ENCODE measurements at regions not wholly inside any gene's neighbourhood (a gene's known extent, or its start where the extent isn't known, plus 50 kb on each side); places are given as distances from the start of the nearest gene placed in this dataset.

DNA sequence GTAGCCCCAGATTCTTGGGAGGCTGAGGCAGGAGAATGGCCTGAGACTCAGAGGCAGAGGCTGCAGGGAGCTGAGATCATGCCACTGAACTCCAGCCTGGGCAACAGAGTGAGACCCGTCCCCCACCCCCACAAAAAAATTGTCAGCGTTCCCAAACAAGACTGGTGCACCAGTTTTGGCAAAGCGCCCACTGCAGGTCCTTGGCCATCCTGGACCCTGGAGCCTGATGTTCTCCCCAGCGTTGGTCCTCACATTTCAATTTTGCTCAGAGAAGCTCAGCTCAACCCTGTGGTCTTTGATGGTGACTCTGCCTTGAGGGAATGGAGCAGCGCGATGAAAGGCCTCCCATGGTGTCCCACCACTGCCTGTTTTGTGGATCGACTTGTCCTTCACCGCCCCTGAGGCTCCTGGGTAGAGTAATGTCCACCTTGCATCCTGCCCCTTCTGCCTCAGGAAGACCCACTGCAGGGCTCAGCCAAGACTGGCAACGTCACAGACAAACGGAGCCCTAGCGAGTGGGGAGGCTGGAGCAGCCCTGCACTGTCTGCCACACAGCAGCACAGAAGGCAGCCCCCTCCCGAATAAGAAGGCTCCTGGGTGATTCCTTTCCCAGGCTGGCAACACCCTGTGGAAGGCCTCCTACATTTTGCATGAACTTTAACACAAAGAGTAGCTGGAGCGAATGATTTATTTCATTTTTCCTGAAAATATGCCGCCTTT, 410.9 kb downstream of the TCERG1L start:
- Histone ChIP-seq H3K27me3 (ENCODE audit: control insufficient read depth, insufficient read depth, low read length) (no peaks in the 10 kb centered on the region), H3K4me3 (ENCODE audit: low read depth, low read length) (no peak overlapping the region), H3K36me3 (ENCODE audit: control insufficient read depth, insufficient read depth, low read length) (no peaks in the 10 kb centered on the region)
- POLR2A ChIA-PET = no interaction called here
- CTCF ChIA-PET = no interaction called here
- TF ChIP-seq, protein P1, sequence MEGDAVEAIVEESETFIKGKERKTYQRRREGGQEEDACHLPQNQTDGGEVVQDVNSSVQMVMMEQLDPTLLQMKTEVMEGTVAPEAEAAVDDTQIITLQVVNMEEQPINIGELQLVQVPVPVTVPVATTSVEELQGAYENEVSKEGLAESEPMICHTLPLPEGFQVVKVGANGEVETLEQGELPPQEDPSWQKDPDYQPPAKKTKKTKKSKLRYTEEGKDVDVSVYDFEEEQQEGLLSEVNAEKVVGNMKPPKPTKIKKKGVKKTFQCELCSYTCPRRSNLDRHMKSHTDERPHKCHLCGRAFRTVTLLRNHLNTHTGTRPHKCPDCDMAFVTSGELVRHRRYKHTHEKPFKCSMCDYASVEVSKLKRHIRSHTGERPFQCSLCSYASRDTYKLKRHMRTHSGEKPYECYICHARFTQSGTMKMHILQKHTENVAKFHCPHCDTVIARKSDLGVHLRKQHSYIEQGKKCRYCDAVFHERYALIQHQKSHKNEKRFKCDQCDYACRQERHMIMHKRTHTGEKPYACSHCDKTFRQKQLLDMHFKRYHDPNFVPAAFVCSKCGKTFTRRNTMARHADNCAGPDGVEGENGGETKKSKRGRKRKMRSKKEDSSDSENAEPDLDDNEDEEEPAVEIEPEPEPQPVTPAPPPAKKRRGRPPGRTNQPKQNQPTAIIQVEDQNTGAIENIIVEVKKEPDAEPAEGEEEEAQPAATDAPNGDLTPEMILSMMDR (IDR thresholded peaks at IDR 0.05; ENCODE audit: insufficient read depth, low read depth, low read length) = no peak
- DNase-seq (ENCODE audit: low read depth) = no peak

GRCh38 chr10:130901311-130902165, 410.0 kb downstream of the TCERG1L start:
- TF ChIP-seq, protein P1 (IDR thresholded peaks at IDR 0.05; ENCODE audit: insufficient read depth, low read depth, low read length) = no peak
- DNase-seq (ENCODE audit: low read depth) = no peak
- Histone ChIP-seq H3K36me3 (ENCODE audit: control insufficient read depth, insufficient read depth, low read length) (no peaks in the 10 kb centered on the region), H3K27me3 (ENCODE audit: control insufficient read depth, insufficient read depth, low read length) (no peaks in the 10 kb centered on the region), H3K4me3 (ENCODE audit: low read depth, low read length) (no peak overlapping the region)
- ChIA-PET POLR2A (no interaction called here), CTCF (no interaction called here)

- no peaks in the 10 kb centered on the region for H3K27me3 ChIP-seq (ENCODE audit: control insufficient read depth, insufficient read depth, low read length)
These were observed 409.1 kb downstream of the TCERG1L start for GRCh38 chr10:130902471-130902870.

GRCh38 chr10:130902929-130903328, 408.6 kb downstream of the TCERG1L start:
- DNase-seq (ENCODE audit: low read depth) = no peak
- TF ChIP-seq, protein P1 (IDR thresholded peaks at IDR 0.05; ENCODE audit: insufficient read depth, low read depth, low read length) = no peak
- Histone ChIP-seq H3K4me3 (ENCODE audit: low read depth, low read length) (no peak overlapping the region), H3K36me3 (ENCODE audit: control insufficient read depth, insufficient read depth, low read length) (no peaks in the 10 kb centered on the region), H3K27me3 (ENCODE audit: control insufficient read depth, insufficient read depth, low read length) (no peaks in the 10 kb centered on the region)
- ChIA-PET CTCF (no interaction called here), POLR2A (no interaction called here)

More at GRCh38 chr10:130902471-130902870, 409.1 kb downstream of the TCERG1L start:
- ChIA-PET CTCF (no interaction called here), POLR2A (no interaction called here)
- no peaks in the 10 kb centered on the region for H3K36me3 ChIP-seq (ENCODE audit: control insufficient read depth, insufficient read depth, low read length)
- no peak overlapping the region for H3K4me3 ChIP-seq (ENCODE audit: low read depth, low read length)
- TF ChIP-seq, protein P1 (IDR thresholded peaks at IDR 0.05; ENCODE audit: insufficient read depth, low read depth, low read length) = no peak
- DNase-seq (ENCODE audit: low read depth) = no peak

DNA sequence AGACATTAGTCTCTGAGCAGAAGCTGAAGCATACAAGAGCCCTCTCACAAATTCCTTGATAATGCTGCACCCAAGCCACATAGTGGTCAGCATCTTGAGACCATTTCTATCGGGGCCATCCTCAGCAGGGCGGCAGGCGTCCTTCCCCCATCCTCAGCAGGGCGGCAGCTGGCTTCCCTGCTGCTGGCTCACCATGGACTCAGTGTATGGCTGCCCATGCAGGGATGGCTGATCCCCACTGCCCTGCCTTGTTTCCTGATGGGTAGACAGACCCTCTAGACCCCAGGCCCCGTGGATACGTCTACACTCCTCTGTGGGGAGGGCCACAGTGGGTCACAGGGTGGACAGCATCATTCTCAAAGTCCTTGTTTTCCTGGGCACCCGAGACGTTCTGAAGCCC, 406.8 kb downstream of the TCERG1L start:
- TF ChIP-seq, protein P1 (IDR thresholded peaks at IDR 0.05; ENCODE audit: insufficient read depth, low read depth, low read length) = no peak
- Histone ChIP-seq H3K27me3 (ENCODE audit: control insufficient read depth, insufficient read depth, low read length) (no peaks in the 10 kb centered on the region), H3K36me3 (ENCODE audit: control insufficient read depth, insufficient read depth, low read length) (no peaks in the 10 kb centered on the region), H3K4me3 (ENCODE audit: low read depth, low read length) (no peak overlapping the region)
- no peak for DNase-seq (ENCODE audit: low read depth)
- ChIA-PET CTCF (no interaction called here), POLR2A (no interaction called here)

Measured in BJ (cell line).